Omental fat pad (tissue), 3 donors: ENCODE measurements at regions not wholly inside any gene's neighbourhood (a gene's known extent, or its start where the extent isn't known, plus 50 kb on each side); places are given as distances from the start of the nearest gene placed in this dataset.

Experiments
- ATAC-seq: fragments of 150-250 bp; one replicate; pipeline ENCODE4 v1.9.1; 2016; ENCODE audit warnings: mild to moderate bottlenecking, moderate library complexity; ENCODE audit not compliant: low FRiP score
- DNase-seq: peaks from one replicate; pipeline ENCODE4 v3.0.0-alpha.2; 2019; ENCODE audit warnings: low spot score
- CTCF ChIP-seq, 3 donors: fragments of 450-650 bp; IDR thresholded peaks; one replicate each; pipeline ENCODE4 v1.5.1; 2016 to 2017; ENCODE audit warnings: antibody characterized with exemption in 3 of 3, mild to moderate bottlenecking in 3 of 3, moderate library complexity in 2 of 3

GRCh38 chr17:69921046-69921445 lies 154.0 kb upstream of the KCNJ16 start:
- no peak for ATAC-seq
- TF ChIP-seq CTCF (IDR thresholded peaks at IDR 0.05): no peak
- DNase-seq: no peak

GRCh38 chr17:69928611-69929010 lies 146.4 kb upstream of the KCNJ16 start:
- ATAC-seq: no peak
- no peak for TF ChIP-seq CTCF (IDR thresholded peaks at IDR 0.05)
- DNase-seq: no peak

GRCh38 chr17:69936996-69937395 lies 138.0 kb upstream of the KCNJ16 start:
- ATAC-seq (no peak), DNase-seq (no peak)

DNA sequence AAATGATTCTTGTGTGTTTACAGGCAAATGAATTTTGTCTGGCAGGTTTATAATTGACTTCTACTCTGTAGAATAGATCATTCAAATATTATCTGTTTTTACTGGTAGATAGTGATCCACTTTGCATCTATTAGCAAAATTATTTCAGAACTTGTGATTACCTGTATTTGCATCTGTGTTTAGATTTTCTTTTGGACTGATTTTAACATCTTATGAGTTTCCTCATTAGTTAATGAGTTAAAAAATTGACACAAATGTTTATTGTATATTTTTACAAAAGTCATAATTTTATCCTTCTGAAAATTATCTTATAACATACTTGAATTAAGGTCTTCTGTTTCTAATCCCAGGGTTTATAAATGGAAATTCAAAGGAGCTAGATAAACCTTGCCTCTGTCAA lies 132.0 kb upstream of the KCNJ16 start:
- TF ChIP-seq CTCF (IDR thresholded peaks at IDR 0.05): no peak
- no peak for ATAC-seq
- no peak for DNase-seq

More at GRCh38 chr17:69936996-69937395, 138.0 kb upstream of the KCNJ16 start:
- no peak for TF ChIP-seq CTCF (IDR thresholded peaks at IDR 0.05)

DNA sequence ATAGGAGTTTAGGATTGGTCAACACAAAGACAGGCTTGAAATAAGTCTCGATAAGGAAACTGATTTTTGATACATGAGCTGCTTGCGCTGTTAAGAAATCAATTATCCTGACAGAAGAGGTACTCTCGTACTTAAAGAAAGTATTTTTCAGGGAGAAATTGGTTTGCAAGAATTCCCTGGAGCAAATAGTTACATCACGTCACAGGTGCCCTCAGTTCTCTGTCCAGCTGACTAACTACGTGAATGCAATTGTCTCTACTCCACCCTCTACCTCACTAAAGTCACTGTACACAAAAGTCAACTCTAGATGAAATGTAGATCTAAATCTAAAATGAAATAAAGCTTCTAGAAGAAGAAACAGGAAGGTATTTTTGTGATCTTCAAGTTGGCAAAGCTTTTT lies 130.6 kb upstream of the KCNJ16 start:
- DNase-seq (no peak), ATAC-seq (no peak)
- TF ChIP-seq CTCF (IDR thresholded peaks at IDR 0.05): no peak

DNA sequence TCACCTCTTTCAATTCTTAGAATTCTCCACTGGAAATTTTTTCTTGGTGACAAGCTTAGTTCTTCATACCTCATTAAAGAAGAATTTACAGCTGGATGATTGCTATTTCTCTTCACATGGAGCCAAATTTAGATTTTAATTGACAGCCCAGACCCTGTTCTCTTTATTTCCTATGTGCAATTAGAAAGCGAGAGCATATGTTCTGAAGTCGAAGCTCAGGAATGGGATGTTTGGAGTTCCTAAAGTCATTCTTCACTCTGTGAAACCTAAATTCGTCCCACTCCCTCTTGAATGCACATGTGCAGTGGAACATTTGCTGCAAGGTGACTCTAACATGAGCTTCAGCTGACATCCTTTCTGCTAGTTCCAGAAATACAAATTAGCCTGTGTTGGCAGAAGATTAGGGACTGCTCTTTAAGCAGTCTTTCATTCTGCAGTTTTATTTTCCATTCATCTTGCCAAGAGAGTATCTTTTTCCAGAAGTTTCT lies 129.3 kb upstream of the KCNJ16 start:
- no peak for DNase-seq
- no peak for ATAC-seq
- no peak for TF ChIP-seq CTCF (IDR thresholded peaks at IDR 0.05)

DNA sequence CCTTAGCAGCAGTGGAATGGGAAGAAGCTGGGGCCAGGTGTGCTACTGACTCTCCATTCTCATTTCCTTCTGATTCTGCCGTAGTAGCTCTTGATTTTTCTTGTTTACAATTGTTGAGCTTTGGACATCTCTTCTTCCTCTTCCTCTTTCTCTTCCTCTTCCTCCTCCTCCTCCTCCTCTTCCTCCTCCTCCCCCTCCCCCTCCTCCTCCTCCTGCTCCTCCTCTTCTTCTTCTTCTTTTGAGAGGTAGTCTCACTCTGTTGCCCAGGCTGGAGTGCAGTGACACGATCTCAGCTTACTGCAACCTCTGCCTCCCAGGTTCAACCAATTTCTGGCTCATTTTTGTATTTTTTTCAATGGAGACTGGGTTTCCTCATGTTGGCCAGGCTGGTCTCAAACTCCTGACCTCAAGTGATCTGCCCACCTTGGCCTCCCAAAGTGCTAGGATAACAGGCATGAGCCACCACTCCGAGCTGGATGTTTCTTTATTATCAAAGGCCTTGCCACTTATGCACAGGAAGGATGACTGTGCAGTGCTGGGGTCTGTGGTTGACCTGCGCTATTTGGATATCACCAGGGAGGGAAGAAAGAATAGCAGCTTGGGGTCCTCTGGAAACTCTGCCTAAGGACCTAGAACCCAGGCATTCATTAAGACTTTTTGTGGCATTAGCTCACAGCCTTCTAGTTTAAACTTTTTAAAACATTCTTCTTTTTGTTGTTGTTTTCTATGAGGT lies 127.8 kb upstream of the KCNJ16 start:
- TF ChIP-seq CTCF (IDR thresholded peaks at IDR 0.05): no peak
- DNase-seq (no peak), ATAC-seq (no peak)
